ENCODE measurements at regions not wholly inside any gene's neighbourhood (a gene's known extent, or its start where the extent isn't known, plus 50 kb on each side); places are given as distances from the start of the nearest gene placed in this dataset.

- TF ChIP-seq TAF1 (IDR thresholded peaks at IDR 0.05; ENCODE audit: low read depth) (no peak), RAD21 (IDR thresholded peaks at IDR 0.05; ENCODE audit: low read depth) (no peak), CEBPB (IDR thresholded peaks at IDR 0.05) (no peak), ZBTB7A (IDR thresholded peaks at IDR 0.05; ENCODE audit: low read depth) (no peak), NFIC (IDR thresholded peaks at IDR 0.05) (no peak), TEAD4 (IDR thresholded peaks at IDR 0.05) (no peak), REST (IDR thresholded peaks at IDR 0.05; ENCODE audit: low read depth) (no peak), FOXM1 (IDR thresholded peaks at IDR 0.05; ENCODE audit: borderline replicate concordance, low read depth) (no peak), YY1 (IDR thresholded peaks at IDR 0.05; ENCODE audit: low read depth) (no peak), EP300 (IDR thresholded peaks at IDR 0.05; ENCODE audit: borderline replicate concordance) (no peak), CREB1 (IDR thresholded peaks at IDR 0.05; ENCODE audit: low read depth) (no peak), MAX (IDR thresholded peaks at IDR 0.05) (no peak), TCF12 (IDR thresholded peaks at IDR 0.05; ENCODE audit: low read depth) (no peak), EGR1 (IDR thresholded peaks at IDR 0.05) (no peak)
- TF ChIP-seq, protein P1, sequence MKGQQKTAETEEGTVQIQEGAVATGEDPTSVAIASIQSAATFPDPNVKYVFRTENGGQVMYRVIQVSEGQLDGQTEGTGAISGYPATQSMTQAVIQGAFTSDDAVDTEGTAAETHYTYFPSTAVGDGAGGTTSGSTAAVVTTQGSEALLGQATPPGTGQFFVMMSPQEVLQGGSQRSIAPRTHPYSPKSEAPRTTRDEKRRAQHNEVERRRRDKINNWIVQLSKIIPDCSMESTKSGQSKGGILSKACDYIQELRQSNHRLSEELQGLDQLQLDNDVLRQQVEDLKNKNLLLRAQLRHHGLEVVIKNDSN (IDR thresholded peaks at IDR 0.05) = no peak
These were observed 79.9 kb upstream of the SEPTIN5 start for GRCh38 chr22:19634226-19634975.

DNA sequence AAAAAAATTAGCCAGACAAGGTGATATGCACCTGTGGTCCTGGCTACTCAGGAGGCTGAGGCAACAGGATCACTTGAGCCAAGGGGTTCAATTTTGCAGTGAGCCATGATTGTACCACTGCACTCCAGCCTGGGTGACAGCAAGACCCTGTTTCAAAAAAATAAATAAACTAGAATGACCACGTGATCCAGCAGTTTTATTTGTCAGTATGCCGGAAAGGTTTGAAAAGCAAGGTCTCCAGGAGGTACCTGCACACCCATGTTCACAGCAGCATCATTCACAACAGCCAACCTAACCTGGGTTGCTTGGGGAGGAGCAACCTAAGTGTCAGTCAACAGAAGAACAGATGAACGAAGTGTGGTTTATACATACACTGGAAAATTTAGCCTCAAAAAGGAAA, 78.7 kb upstream of the SEPTIN5 start:
- TF ChIP-seq TAF1 (IDR thresholded peaks at IDR 0.05; ENCODE audit: low read depth) (no peak), RAD21 (IDR thresholded peaks at IDR 0.05; ENCODE audit: low read depth) (no peak)

DNA sequence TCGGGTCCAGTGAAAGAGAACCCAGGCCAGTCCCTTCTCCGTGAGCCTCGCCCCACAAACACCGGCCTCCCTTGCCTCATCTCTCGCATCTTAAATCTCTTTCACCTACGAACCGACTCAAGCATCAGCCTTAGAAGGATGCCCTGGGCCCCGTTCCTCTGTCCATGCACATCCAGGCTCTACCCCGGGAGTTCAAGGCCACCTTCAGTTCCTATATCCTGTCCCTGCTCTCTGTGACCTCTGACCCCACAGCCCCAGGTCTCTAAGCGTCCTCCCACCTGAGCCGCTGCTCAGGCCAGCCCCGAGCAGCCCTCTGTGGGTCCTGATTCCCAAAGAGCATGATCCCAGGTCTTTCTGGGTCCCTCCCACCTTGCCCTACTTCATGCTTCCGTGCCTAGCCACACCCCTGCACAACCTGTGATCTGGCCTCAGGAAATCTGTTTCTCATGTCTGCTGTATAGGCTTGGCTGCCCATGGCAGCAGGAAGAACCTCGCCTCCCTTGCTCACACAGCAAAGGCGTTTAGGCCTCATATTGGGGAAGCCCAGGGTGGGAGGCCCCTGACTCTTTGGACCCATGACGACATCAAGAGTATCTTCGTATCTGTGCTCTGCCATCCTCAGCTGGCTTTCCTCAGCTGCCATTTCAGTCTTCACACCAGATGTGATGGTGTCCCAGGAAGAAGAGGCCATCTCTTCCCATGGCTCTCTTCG, 77.5 kb upstream of the SEPTIN5 start:
- TF ChIP-seq EP300 (IDR thresholded peaks at IDR 0.05; ENCODE audit: borderline replicate concordance) (no peak), RAD21 (IDR thresholded peaks at IDR 0.05; ENCODE audit: low read depth) (no peak), EGR1 (IDR thresholded peaks at IDR 0.05) (no peak), TAF1 (IDR thresholded peaks at IDR 0.05; ENCODE audit: low read depth) (no peak), YY1 (IDR thresholded peaks at IDR 0.05; ENCODE audit: low read depth) (no peak), REST (IDR thresholded peaks at IDR 0.05; ENCODE audit: low read depth) (no peak), CEBPB (IDR thresholded peaks at IDR 0.05) (no peak), NFIC (IDR thresholded peaks at IDR 0.05) (no peak), TEAD4 (IDR thresholded peaks at IDR 0.05) (no peak), ZBTB7A (IDR thresholded peaks at IDR 0.05; ENCODE audit: low read depth) (no peak), MAX (IDR thresholded peaks at IDR 0.05) (no peak), CREB1 (IDR thresholded peaks at IDR 0.05; ENCODE audit: low read depth) (no peak), TCF12 (IDR thresholded peaks at IDR 0.05; ENCODE audit: low read depth) (no peak), FOXM1 (IDR thresholded peaks at IDR 0.05; ENCODE audit: borderline replicate concordance, low read depth) (no peak)
- TF ChIP-seq, protein P1 (IDR thresholded peaks at IDR 0.05) = no peak

GRCh38 chr22:19637408-19638281, 76.7 kb upstream of the SEPTIN5 start:
- no peak for TF ChIP-seq EGR1 (IDR thresholded peaks at IDR 0.05)
- no peak for TF ChIP-seq CREB1 (IDR thresholded peaks at IDR 0.05; ENCODE audit: low read depth)

GRCh38 chr22:19638282-19639015, 75.9 kb upstream of the SEPTIN5 start:
- TF ChIP-seq CEBPB (IDR thresholded peaks at IDR 0.05) = no peak
- TF ChIP-seq, protein P1 (IDR thresholded peaks at IDR 0.05) = no peak
